Glomerular visceral epithelial cell (primary cell): ENCODE measurements at regions not wholly inside any gene's neighbourhood (a gene's known extent, or its start where the extent isn't known, plus 50 kb on each side); places are given as distances from the start of the nearest gene placed in this dataset.
A peak's percentile ranks its signal among the peaks of the same experiment; 100 is the strongest.

Experiments
- DNase-seq: peaks from one replicate; pipeline ENCODE4 v3.0.0-alpha.2; 2016; ENCODE audit errors: extremely low spot score

GRCh38 chr4:132859929-132860328 is 289.2 kb upstream of the PCDH10 start:
- no peak for DNase-seq

DNA sequence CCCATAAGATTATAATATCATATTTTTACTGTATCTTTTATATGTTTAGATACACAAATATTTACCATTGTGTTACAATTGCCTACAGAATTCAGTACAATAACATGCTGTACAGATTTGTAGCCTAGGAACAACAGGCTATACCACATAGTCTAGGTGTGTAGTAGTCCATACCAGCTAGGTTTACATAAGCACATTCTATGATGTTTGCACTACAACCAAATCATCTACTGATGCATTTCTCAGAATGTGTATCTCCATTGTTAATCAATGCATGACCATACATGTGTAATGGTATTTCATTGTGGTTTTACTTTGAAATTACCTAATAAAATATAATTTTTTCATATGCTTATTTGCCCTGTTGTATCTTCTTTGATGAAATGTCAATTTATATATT is 288.1 kb upstream of the PCDH10 start:
- DNase-seq = no peak

DNA sequence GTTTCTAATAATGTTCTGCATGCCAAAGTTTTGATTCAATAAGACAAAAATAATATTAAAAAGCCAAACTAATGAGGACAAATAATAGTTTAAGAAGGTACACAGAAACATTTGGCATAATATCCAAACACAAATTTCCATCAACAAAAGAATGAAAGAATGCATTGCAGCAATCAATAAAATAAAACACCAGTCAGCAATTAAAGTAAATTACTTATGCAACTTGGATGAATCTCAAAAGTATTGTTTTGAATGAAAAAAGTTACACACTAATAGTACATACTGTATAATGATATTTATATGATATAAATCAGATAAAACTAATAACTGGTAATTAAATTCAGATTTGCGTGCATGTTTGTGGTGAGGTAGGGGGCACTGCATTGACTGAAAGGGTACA is 285.5 kb upstream of the PCDH10 start:
- no peak for DNase-seq

GRCh38 chr4:132865458-132865857 is 283.6 kb upstream of the PCDH10 start:
- no peak for DNase-seq

- no peak for DNase-seq
Measured at GRCh38 chr4:132865922-132866321, 283.2 kb upstream of the PCDH10 start.

DNA sequence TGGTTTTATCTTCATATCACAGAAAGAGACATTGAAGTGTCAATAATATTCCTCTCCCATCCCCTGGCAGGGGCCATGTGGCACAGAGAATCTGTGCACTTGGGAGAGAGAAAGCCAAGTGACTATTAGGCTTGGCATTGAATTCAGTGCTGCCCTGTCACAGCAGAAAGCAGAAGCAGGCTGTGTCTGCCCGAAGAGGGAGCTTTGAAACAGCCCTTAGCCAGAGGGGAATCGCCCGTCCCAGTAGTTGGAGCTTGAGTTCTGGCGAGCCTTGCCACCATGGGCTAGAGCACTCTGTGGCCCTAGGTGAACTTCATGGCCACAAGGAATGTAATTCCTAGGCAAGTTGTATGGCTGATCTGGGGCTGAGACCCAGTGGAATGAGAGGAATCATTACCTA is 282.5 kb upstream of the PCDH10 start:
- DNase-seq = no peak

- DNase-seq = no peak
Measured at GRCh38 chr4:132893787-132894186, 255.3 kb upstream of the PCDH10 start.

- no peak for DNase-seq
Measured at GRCh38 chr4:132901224-132901623, 247.9 kb upstream of the PCDH10 start.

- DNase-seq = no peak
Measured at GRCh38 chr4:132910229-132910748, 238.8 kb upstream of the PCDH10 start.

- no peak for DNase-seq
Measured at GRCh38 chr4:132918096-132918495, 231.0 kb upstream of the PCDH10 start.

- DNase-seq = no peak
Measured at GRCh38 chr4:132923516-132923915, 225.6 kb upstream of the PCDH10 start.

DNA sequence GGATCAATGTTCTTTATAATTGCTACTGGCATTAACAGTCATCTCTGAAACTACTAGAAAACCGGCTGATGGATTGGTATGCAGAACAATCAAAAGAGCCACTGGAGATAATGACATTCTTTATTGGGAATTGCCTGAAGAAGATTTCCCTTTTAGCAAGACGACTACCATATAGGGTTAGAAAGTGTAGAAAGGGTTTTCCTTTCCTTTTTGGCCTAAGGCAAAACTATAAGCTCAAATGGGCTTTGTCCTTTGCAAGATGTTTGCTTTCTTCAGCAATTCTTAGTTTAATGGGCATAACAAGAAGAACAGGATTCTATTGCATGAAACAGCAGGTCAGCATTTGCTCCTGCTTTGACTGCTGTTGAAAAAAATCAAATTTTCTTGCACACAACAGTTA is 214.2 kb upstream of the PCDH10 start:
- no peak for DNase-seq

DNA sequence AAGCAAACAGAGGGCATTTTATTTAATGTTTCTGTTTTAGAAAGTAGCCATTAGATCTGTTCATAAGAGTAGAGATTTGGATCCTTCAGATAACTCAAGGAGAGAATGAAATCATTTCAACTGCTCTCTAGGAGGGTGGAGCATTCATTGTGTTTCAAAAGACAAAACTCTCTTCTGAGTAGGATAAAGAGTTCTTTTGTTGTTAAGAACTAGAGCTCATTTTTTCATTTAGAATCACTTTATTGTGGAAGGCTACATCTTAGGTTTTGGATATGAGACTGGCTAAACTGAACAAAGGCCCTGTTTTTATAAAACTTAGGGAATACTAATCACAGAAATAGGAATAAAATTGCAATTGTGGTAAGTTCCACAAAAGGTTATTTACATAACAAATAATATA is 193.9 kb upstream of the PCDH10 start:
- no peak for DNase-seq

- no peak for DNase-seq
Measured at GRCh38 chr4:132956962-132957361, 192.1 kb upstream of the PCDH10 start.

DNA sequence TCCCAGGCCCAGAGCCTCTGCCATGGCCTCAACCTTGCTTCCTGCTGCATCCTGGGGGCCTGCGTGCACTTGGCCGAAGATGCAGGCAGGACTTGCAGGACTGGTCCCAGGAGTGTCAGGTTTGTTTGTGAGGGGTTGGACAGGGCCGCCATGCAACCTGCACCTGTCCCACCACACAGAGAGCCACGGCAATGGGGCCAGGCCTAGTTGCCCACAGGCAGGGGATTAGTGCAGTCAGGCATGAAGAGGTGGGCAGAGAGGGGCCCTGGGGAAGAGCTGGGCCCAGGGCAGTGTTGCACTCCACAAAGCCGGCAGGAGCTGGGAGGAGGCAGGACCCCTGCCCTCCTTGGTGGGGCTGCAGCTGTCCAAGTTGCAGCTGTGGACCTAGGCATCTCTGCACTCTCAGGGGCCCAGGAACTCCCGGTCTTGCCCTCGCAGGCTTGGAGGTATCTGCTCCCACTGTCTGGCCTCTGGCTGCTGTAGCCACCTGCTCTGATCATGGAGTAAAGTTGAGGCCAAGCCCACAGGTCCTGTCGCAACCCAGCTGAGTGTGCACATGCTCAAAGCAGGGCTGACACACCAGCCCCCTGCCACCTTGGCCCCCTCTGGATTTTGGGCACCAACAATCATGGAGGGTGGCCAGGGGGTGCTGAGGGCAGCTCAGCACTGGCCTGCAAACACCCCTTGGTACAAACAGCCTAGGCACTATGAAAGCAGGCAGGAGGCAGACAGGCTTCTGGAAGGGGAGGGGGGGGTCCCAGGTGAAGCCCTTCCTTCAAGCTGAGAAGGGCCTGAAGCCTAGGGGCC is 190.4 kb upstream of the PCDH10 start:
- DNase-seq = no peak

- DNase-seq = no peak
Measured at GRCh38 chr4:132981611-132982010, 167.5 kb upstream of the PCDH10 start.

DNA sequence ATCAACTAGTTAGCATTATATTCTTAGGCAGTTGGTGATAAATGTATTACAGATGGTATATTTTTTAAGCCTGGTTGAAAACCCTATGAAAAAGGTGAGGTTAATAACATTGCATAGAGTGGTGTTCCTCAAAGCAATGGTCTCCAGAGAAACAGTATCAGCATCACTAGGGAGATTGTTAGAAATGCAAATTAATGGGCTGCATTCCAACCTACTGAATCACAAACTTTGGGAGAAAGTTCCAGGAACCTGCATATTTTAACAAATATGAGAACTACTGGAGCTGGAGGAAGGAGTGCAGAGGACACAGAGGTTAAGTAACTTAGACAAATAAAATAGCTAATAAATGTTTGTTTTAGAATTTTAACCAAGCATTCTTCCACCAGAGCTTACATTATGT is 166.9 kb upstream of the PCDH10 start:
- DNase-seq = no peak

GRCh38 chr4:132991111-132991510 is 158.0 kb upstream of the PCDH10 start:
- no peak for DNase-seq

DNA sequence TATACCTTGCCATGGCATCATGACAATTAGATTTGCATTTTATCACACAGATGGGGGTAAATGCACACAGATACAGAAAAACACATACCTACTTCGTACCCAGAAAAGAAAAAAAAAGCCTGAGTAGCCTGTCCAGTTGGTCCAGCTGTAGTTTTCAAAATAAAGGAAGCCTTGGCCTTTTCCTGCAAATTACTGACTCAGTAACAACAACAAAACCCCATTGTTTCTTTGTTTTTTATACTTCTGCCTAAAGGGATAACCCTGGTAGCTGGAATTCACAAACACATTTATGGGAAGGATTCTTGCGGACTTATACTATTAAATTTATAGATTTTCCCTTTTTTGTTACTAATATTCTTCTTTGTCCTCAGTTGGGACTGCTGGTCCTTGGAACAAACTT is 156.4 kb upstream of the PCDH10 start:
- DNase-seq = no peak

GRCh38 chr4:132998585-132999230 is 150.4 kb upstream of the PCDH10 start:
- no peak for DNase-seq

DNA sequence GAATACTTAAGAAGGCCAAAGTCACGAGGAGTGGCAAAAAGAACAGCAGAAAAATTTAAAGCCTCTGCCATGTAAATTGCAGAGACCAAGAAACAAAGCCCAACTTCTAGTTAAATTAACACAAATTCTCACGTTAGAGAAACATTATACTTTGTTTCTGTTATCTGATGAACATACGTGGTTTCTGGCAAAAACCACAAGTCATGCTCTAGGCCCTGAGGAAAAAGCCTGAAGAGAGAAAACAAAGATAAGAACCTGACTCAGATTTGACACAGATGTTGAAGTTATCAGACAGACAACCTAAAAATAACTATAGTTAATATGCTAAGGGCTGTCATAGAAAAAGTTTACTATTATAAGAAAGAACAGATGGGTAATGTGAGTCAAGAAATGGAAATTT is 149.1 kb upstream of the PCDH10 start:
- peak; percentile 13 for DNase-seq

DNA sequence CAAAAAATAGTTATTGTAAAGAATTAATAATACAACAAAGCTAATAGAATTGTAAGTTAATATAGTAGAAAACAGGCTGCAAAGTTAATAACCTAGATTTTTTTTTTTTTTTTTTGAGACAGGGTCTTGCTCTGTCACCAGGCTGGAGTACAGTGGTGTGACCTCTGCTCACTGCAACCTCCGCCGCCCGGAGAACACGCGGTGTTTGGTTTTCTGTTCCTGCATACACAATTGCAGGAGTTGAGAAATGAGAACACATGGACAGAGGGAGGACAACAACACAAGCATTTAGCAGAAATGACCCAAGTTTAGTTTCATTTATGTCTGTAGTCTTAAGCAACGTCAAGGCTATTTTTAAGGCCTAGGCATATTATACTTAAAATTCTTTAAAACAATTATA is 145.9 kb upstream of the PCDH10 start:
- no peak for DNase-seq

- DNase-seq = peak; percentile 4
Measured at GRCh38 chr4:133014473-133015135, 134.5 kb upstream of the PCDH10 start.
